IPS DF 19.7 (cell line): ENCODE measurements at regions not wholly inside any gene's neighbourhood (a gene's known extent, or its start where the extent isn't known, plus 50 kb on each side); places are given as distances from the start of the nearest gene placed in this dataset.
A peak's percentile ranks its signal among the peaks of the same experiment; 100 is the strongest.
"Not testable (repeated sequence)": the region's sequence is repeated elsewhere in the genome, so short reads cannot be mapped to it uniquely, and the experiment has no call there.

Source experiments
- DNase-seq: peaks from one replicate; pipeline ENCODE4 v3.0.0-alpha.2; 2013; ENCODE audit warnings: low read depth, low spot score

DNA sequence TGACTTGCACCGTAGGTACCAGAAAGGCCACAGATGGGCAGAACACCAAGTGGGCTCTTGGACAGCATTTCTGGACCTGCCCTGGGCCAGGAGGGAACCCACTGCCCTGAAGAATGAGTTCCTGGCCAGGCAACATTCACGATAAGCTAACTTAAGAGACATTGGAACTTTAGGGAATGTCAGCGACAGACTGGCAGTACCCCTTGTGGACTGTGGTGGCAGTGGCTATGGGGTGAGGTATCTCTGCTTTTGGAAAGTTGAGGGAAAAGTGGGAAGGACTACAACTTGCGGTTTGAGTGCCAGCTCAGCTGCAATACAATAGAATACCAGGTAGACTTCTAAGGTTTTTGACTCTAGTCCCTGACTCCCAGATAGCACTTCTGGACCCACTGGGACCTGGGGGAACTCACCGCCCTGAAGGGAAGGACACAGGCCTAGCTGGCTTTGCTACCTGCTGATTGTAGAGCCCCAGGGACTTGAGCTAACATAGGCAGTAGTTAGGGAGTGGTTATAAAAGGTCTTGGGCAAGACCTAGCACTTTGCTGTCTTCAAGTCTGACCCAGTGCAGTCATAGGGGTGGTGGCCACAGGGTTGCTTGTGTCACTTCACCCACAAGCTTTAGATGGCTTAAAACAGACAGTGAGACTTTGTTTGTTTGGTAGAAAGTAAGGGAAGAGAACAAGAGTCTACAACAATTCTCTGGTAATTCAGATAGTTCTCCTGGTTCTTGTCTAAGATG, 617.6 kb downstream of the COL12A1 start:
- no peak for DNase-seq

DNA sequence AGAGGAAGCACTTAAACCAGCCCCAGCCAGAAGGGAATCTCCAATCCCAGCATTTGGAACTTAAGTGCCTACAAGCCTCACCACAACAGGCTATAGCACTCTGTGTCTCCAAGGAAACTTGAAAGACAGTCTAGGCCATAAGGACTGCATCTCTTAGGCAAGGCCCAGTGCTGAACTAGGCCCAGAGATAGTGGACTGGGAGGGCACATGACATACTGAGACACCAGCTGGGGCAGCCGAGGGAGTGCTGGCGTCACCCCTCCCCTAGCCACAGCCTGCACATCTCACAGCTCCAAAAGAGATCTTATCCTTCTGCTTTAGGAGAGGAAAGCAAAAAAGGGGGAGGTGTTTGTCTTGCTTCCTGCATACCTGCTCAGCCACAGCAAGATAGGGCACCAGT, 618.5 kb downstream of the COL12A1 start:
- no peak for DNase-seq

DNA sequence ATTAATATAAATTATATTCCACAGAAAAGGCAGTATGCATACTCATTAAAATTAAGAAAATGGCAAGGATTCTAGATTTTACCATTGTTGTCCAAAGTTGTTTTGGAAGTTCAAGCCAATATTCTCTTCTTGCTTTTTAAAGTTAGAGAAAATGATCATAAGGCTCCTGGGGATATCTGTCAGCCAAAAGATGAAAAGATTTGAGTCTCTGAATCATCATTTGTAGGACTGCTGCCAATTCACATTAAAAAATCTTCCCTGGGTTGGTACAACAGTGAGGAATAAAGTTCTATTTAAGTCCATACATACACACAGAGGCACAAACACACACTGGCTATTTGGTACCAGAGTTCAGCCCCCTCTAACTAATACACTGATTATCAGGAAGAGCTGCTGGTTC, 620.1 kb downstream of the COL12A1 start:
- DNase-seq: no peak

DNA sequence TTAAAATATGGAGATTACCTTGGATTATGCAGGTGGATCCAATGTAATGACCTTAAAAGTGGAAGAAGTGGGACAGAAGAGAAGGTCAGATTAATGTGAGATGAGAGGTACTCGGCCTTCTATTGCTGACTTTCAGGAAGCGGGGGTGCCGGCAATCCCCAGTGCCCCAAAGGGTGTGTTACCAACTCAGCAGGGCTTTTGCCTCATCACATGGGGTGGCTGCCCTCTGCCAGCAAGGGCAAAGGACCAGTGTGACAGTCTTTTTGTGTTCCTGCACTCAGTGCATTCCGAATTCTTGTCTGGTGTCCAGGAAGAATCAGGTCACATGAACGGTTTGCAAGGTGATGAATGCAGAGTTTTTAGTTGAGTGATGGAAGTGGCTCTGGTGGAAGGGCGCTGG, 624.2 kb downstream of the COL12A1 start:
- no peak for DNase-seq

DNA sequence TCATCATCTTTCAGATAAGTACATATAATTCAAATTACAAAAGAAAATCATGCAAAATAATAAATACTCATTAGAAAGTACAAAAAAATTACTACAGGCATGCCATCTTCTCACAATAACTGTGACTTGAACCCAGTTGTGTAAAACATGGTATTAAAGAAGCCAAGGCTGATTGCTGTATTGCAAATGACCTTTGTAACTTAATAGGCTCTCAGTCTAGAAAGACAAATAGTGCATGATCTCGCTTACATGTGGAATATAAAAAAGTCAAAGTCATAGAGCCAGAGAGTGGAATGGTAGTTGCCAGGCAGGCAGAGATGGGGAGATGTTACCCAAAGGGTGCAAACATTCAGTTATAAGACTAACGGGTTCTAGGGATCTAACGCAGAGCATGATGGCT, 626.1 kb downstream of the COL12A1 start:
- DNase-seq: no peak

DNA sequence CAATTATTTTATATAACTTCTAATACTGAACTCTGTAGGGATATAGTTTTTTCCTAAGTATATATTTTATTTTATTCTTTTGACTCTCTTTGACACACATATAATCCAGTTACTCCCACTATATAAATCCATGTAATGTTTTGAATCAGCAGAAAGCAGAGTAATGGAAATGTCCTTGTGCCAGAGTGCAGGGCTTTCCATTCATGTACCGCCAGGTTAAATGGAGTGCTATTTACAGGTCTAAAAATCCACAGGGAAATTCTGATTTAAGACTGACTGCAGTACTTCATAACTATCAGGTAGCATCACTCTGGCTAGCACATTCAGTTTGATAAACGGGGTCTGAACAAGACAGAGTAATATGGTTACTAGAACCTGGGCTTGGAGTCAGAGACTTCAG, 626.8 kb downstream of the COL12A1 start:
- no peak for DNase-seq

DNA sequence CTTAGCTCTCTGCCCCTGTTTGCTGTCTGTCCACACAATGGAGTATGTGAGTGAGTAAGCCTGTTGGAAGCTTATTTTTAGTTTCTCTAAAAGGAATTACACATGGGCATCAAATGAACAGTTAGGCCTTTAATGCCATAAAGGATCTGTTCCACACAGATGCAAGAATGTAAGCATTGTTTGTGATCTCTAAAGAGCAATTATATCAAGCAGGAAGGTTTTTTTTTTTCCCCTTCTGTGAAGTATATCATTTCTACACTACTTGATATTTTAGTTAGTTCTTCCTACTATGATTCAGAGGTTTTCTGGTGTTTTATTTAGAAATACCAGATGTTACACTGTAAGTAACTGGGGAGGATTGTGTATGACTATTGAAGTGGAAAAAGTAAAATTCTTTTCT, 627.5 kb downstream of the COL12A1 start:
- DNase-seq: no peak

DNA sequence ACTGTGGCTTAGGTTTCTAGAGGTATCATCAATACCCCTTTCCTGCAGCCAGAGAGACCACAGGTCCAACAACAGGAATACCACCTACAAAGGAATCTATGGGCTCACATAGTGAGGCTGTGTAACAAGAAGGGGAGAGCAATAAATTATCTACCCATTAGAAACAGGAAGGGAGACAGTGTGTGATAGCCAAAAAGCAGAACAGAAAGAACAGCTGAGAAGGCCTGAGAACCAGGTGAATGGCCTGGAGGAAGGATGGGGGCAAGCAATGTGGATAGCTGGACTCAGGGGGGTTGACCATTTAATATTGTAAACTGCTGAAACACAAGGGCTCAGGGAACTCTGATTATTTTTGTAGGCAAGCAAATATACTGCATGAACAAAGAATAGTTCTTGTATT, 628.2 kb downstream of the COL12A1 start:
- DNase-seq: no peak

DNA sequence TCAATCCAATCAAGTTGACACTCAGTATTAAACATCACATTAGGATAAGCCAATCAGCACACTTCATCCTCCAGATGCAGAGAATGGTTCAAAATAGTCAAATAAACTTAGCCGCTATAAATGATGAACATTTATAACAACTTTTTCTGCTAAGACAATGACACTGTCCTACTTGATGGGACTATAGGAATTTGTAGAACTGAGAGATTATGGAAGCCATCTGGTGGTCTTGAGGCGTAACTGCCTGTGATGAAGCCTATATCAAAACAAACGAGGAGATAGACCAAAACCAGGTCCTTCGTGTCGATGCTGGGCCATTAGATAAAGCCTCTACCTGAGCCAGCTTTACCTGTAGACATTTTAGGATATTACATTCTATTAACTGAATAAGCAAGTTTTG, 631.1 kb downstream of the COL12A1 start:
- peak; percentile 5 for DNase-seq

DNA sequence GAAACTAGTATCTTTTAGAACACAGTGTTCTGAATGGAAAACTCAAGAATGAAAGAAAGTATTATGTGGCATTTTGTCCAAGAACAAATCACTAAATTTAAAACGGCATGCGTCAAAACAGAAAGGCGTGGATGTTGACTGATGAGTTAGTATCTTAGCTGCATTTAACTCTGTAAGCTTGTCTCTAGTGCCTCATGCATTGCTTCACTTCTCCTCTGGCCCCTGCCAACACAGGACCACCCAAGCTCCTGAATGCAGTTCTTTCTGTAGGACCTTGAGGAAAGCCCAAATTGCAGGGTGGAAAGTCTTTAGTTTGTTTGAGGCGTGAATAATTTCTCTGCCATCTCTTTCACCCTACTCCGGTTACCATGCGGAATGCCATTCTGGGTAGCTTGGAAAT, 632.2 kb downstream of the COL12A1 start:
- no peak for DNase-seq

DNA sequence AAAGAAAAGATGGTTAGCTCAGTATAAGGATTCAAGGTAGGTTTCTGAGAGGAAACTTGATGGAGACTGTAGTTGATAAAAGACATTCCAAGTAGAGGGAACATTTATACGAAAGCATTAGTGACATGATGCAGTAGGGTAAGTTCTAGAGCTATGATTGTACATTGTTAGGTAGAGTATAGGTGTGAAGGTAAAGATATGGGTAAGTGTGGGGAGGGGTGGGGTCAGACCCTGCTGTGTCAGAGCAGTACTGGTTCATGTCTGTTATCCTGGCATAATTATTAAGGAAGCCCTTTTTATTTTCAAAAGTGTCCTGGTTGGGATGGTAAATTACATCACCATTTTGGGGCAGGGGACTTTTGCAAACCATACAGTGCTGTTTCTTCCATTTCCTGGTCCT, 635.8 kb downstream of the COL12A1 start:
- DNase-seq: no peak

DNA sequence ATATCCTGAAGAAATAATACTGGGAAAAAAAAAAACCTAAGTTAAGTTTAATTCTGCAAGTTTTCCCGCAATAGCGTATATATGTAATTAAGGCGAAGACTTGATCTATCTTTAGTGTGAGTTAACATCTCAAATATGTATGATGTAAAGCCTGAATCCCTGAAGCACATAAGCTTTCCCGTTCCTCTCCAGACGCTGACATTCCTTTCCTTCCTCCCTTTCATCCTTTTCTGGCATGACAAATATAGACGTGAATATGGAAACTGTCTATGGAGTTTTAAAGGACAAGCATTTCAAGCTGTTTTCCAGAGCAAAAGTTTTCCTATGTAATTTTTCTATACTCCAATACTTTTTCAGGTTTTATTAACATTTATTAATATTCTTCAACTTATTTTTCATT, 637.0 kb downstream of the COL12A1 start:
- DNase-seq: no peak

DNA sequence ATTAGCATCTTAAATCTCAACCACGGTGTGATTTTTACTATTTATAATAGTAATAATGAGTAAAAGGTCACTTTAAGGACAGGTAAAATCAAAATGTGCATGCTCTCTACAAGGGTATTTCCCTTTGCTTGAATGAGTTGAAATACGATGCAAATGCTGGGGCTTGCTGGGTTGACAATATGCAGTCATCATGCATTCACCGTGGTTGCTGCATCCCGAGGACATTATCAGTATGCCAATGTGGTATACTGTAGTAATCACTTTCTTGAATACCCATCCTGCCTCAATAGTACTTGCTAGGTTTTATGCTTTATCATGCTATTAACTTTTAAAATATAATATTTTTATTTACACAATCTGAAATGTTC, 637.9 kb downstream of the COL12A1 start:
- not testable (repeated sequence) for DNase-seq

DNA sequence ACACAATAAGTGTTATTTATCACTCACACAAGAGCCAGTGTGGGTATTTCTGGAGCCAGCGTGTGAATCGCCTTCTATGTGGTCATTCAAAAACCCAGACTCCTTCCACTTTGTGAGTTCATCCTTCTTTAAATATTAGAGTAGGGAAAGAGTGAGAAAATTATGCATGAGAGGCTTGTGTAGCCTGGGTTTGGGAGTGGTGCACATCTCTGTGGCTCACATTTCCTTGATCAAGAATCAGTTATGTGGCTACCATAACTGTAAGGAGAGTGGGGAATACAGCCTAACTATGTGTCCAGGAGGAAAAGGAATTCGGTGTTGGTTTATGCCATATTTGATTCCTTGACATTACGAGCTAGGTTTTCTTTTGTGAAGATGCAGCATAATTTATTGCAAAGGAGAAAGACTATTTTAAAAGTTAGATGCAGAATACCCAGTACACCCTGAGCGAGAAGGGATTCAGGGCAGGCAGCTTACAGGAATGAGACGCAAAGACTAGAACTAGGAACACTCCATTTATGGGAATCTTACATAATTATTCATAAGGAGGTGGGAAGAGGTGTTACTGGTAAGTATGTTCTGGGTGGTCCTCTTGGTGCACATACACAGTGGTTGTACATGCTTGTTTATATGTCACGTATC, 638.5 kb downstream of the COL12A1 start:
- DNase-seq: no peak

DNA sequence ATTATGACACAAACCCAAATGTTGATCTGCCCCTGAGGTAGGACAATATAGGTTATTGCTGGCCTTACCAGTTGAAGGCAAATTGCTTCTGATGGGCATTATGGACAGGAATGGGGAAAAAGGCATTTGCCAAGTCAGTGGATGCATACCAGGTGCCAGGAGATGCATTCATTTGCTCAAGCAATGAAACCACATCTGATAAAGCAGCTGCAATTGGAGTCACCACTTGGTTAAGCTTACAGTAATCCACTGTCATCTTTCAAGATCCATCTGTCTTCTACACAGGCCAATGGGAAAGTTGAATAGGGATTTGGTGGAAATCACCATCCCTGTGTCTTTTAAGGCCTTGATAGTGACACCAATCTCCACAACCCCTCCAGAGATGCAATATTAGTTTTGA, 648.6 kb downstream of the COL12A1 start:
- no peak for DNase-seq

DNA sequence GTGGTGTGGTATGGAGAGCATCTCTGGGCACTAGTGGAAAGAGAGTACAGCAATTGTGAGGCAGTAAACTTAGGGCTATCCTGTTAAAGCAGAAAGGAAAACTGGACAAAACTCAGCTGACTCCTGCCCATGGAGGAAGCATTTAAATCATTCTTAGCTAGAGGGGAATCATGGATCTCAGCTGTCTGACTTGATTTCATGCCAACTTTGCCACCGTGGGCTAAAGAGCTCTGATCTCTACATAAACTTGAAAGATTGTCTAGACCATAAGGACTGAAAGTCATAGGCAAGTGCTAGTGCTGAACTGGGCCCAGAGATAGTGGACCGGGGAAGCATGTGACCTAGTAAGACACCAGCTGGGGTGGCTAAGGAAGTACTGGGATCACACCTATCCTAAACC, 651.8 kb downstream of the COL12A1 start:
- DNase-seq: no peak

DNA sequence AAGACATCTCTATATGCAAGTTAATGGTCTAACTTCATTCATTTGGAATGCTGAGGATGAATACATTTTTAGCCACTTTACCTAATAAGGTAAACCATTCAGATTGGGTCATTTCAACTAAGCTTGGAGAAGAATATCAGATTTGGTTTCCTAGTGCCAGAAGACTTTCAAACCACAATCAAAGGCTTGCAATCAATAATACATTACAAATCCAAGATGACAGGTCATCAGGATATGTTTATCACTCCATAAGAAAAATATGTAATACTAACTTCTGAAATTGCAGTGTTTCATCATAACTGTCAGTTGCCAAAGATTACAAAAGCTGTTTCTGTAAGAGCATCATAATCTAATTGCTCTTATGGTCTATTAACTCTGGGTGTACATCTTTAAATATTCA, 654.0 kb downstream of the COL12A1 start:
- DNase-seq: no peak

DNA sequence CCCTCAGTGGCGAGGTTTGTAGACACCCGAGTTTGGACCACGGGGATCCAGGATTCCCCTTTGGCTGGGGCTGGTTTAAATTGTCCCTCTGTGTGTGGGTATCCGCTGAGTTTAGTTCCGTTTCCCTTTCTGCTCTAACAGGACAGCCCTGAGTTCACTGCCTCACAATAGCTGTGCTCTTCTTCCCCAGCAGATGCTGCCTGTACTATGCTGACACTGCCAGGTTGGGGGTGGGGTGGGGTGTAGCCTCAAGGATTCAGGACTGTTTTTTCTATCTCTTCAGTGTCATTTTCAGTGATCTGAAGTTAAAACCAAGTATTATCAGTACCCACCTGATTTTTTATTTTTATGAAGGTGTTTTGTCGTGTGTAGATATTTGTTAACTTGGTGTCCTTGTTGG, 655.0 kb downstream of the COL12A1 start:
- no peak for DNase-seq

DNA sequence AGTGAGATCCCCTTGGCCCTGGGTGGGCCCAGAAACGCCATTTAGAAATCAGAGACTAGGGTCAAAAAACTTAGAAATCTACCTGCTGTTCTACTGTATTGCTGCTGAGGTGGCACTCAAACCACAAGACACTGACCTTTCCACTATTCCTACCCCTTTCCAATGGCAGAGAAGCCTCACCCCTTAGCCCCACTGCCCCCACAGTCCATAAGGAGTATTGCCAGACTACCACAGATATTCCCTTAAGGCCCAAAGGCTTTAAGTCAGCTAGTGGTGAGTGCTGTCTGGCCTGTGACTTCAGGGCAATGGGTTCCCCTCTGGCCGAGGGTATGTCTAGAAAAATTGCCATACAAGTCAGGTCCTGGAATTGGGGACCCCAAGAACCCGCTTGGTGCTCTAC, 656.1 kb downstream of the COL12A1 start:
- DNase-seq: peak; percentile 17

DNA sequence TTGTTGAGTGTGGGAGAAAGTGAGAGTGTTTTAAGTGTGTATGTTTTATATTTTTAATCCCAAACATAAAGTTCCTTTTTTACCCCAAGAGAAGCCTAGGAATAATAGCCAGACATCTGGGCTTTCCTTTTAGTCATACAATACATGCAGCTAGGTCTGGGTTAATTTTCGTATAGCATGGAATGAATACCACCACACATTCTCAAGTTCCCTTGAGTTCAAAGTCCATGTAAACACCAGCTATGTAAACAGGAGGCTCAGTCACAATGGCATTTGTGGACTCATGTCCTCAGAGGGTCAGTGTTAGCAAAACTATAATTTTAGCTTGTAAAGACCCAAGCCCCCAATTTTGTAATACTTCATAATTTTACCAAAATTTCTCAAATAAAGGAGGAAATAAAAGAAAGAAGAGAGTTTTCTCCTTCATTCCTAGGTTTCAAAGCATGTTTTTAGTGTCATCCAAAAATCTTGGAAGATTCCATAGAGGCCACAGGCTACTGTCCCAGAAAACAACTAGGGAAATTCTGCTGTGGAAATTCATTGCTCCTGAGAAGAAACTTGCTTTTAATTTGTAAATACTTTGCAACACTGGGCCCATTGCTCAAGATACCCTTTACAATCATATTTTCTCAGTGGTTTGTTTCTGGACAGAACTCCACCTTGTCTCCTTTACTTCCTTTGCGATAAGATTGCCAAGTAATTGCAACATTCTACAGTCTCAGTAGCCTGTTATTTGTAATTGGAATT, 671.2 kb downstream of the COL12A1 start:
- DNase-seq: no peak

DNA sequence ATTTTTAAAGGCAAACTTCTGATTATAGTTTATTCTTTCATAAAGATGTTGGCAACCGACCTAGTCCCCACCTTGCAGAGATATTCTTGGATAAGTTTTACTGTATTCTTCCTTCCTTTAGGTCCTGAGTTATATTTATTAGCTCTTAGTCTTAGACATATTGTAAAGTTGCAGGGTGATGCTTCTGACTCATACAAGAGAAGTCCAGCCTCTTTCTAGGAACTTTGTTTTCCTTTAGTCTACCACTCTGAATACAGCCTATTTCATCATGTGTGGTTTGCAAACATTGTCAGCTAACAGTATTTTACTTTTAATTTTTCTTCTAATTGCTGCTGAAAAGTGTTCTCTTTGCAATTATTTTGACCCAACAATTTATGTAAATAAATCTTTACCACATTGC, 686.7 kb downstream of the COL12A1 start:
- no peak for DNase-seq

DNA sequence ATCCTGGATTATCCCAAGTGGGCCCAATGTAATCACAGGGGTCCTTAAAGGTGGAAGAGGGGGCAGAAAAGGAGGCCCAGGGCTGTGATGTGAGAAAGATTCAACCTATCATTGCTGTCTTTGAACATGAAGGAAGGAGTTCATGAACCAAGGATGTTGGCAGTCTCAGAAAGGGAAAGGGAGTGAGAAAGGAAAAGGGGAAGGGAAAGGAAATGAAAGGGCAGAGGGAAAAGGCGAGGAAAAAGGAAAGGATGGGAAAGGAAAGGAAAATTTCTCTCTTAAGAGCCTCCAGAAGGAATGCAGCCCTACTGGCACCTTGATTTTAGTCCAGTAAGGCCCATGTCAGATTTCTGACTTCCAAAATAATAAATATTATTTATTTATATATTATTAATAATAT, 687.8 kb downstream of the COL12A1 start:
- no peak for DNase-seq

DNA sequence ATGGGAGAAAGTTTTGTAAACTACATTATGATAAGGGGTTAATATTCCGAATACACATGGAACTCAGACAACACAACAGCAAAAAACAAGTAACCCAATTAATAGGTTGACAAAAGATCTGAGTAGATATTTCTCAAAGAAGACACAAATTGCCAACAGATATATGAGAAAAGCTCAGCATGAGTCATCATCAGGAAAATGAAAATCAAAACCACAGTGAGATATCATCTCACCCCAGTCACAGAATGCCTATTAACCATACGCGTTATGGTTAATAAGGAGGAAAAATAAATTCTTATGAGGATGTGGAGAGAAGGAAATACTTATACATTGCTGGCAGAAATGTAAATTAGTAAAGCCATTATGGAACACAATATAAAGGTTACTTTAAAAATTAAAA, 695.0 kb downstream of the COL12A1 start:
- no peak for DNase-seq
